Mesenteric fat pad (tissue), 1 donor: ENCODE measurements at regions not wholly inside any gene's neighbourhood (a gene's known extent, or its start where the extent isn't known, plus 50 kb on each side); places are given as distances from the start of the nearest gene placed in this dataset.

ENCODE experiments used
- DNase-seq: peaks from one replicate; pipeline ENCODE4 v3.0.0-alpha.2; 2020; ENCODE audit warnings: low spot score
- donor health status: DM: yes; HTN: yes; CAD: no.

- no peak for DNase-seq
Measured at GRCh38 chr9:28005779-28006178, 432.5 kb upstream of the C9orf72 start.

- DNase-seq, result no peak
Measured at GRCh38 chr9:28007097-28007817, 434.0 kb upstream of the C9orf72 start.

GRCh38 chr9:28014212-28014611, 440.9 kb upstream of the C9orf72 start:
- DNase-seq, result no peak

GRCh38 chr9:28024676-28025075, 451.4 kb upstream of the C9orf72 start:
- no peak for DNase-seq

GRCh38 chr9:28025186-28025585, 451.9 kb upstream of the C9orf72 start:
- no peak for DNase-seq

GRCh38 chr9:28031521-28032267, 458.4 kb upstream of the C9orf72 start:
- DNase-seq, result no peak

- DNase-seq, result no peak
Measured at GRCh38 chr9:28032268-28032590, 458.9 kb upstream of the C9orf72 start.

GRCh38 chr9:28034242-28034641, 461.0 kb upstream of the C9orf72 start:
- DNase-seq, result no peak

- no peak for DNase-seq
Measured at GRCh38 chr9:28037968-28038367, 464.7 kb upstream of the C9orf72 start.

GRCh38 chr9:28045051-28045450, 471.8 kb upstream of the C9orf72 start:
- no peak for DNase-seq

GRCh38 chr9:28050046-28050445, 476.8 kb upstream of the C9orf72 start:
- no peak for DNase-seq

GRCh38 chr9:28050941-28051340, 477.7 kb upstream of the C9orf72 start:
- no peak for DNase-seq

- DNase-seq, result no peak
Measured at GRCh38 chr9:28051559-28052503, 478.6 kb upstream of the C9orf72 start.

- no peak for DNase-seq
Measured at GRCh38 chr9:28053096-28053777, 480.0 kb upstream of the C9orf72 start.

- DNase-seq, result no peak
Measured at GRCh38 chr9:28056006-28056405, 482.7 kb upstream of the C9orf72 start.

- no peak for DNase-seq
Measured at GRCh38 chr9:28056466-28056865, 483.2 kb upstream of the C9orf72 start.

GRCh38 chr9:28059192-28059591, 485.9 kb upstream of the C9orf72 start:
- DNase-seq, result no peak

- DNase-seq, result no peak
Measured at GRCh38 chr9:28064241-28064815, 491.0 kb upstream of the C9orf72 start.

- DNase-seq, result no peak
Measured at GRCh38 chr9:28073270-28073669, 500.0 kb upstream of the C9orf72 start.

GRCh38 chr9:28079677-28080076, 506.4 kb upstream of the C9orf72 start:
- DNase-seq, result no peak

- no peak for DNase-seq
Measured at GRCh38 chr9:28082671-28083070, 509.4 kb upstream of the C9orf72 start.
